HG02938 (cell line): ENCODE measurements at regions not wholly inside any gene's neighbourhood (a gene's known extent, or its start where the extent isn't known, plus 50 kb on each side); places are given as distances from the start of the nearest gene placed in this dataset.

Source experiments
- ATAC-seq: cut with Tn5 transposase; IDR thresholded peaks from one replicate; pipeline ENCODE4 v1.9.1; 2021; ENCODE audit warnings: mild to moderate bottlenecking, moderate library complexity; ENCODE audit not compliant: unreplicated experiment

DNA sequence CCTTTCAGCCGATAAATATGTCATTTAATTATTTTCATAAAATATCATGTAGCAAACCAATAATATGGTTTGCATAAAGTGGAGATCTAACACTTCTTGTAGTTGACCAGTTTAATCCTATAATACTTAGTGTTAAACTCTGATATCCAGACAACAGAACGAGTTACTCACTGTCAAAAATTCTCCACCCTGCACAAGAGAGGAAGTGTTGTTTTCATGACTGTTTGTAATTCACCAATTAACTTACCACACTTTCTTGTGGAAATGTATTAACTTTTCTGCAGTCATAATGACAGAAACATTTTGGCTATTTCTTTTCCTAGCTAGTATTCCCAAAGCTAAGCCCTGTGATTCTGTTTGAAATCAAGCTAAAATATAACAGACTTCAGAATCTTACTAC is 555.3 kb upstream of the FTMT start:
- ATAC-seq, result no peak

DNA sequence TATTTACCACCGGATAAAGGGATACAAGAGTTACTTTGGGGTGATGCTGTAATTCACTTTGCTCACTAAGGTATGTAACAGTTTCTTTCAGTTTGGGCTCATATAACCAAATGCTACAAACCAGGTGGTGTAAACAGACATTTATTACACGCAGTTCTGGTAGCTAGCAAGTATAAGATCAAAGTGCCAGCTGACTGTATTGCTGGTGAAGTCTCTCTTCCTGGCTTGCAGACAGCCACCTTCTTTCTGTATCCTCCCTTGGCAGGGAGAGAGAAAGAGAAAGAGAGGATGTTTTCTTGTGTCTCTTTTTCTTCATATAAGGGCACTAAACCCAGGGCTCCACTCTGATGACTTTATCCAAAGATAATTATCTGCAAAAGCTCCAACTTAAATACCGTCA is 552.5 kb upstream of the FTMT start:
- ATAC-seq, result no peak

DNA sequence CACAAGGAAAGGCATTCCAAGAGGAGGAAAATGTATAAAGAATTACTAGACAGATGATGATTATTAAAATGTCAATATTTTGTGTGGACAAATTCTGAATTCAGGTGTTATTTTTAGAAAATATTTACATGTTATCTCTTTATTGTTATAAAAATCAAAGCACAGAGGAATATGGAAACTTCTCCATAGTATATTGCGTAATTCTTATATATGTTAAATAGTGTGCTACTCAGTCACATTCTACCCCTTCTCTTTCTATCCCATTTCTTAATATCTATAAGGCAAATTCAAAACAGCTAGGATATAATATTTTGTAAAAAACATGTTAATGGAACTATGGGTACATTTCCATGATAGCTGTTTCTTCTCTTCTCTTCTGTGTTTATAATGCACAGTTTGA is 546.8 kb upstream of the FTMT start:
- ATAC-seq, result no peak

DNA sequence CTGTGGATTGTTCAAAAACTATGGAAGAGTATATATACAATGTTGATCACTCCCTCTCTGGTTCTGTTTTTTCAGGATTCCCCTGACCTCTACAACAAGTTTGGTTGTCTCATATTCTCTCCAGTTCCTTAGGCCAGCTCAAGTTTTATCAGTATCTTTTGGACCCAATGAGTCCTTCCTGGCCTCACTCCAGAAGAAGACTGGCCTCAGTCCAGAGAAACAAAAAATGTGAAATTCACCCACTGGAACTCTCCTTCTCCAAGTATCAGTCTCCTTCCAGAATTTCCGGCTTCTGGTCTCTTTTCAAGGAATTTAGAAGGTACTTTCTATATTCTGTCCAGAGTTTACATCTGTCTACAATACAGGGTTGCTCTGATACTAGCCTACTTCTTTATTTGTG is 537.8 kb upstream of the FTMT start:
- no peak for ATAC-seq

DNA sequence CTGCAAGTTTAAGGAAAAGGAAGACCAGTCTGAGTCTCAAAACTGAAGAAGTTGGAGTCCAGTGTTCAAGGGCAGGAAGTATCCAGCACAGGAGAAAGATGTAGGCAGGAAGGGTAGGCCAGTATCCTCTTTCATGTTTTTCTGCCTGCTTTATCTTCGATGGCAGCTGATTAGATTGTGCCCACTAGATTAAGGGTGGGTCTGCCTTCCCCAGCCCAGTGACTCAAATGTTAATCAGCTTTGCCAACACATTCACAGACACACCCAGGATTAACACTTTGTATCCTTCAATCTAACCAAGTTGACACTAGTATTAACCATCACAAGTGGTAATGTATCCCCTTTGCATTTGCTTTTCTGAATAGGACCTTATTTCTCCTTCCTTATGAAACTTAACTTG is 535.9 kb upstream of the FTMT start:
- ATAC-seq, result no peak

DNA sequence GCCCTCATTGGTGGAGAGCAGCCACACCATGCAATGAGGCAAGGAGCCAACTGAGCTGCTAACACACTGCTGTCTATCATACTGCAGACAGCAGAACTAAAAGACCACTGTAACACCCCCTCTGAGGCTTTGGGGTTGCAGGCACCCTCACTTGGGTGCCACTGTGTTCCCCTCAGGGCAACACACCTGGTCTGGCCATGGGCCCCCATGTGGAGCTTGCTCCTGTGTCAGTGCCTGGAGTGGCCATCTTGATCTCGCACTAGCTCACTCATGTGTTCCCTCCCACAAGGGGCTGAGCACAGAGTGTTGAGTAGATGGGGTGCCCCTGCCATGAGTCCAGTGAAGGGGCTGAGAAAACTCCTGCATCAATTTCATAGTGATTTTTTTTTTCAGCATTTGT is 532.4 kb upstream of the FTMT start:
- ATAC-seq, result no peak

DNA sequence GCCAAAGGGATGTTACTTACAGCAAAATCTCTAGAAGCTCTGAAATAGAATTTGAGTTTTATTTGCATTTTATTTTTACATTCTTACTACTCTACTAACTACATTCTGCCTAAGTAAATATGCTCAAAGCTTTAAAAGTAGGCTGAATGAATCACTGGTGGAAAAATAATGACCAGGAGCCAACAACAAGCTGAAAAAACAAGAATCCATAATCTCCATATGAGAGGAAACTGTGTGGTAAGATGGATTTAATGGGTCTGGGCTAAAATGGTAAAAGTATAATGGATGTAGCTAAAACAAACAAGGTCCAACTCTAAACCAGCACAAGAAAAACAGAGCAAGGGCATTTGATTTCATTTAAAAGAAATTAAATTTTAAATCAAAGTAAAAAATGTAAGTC is 525.8 kb upstream of the FTMT start:
- ATAC-seq, result no peak

DNA sequence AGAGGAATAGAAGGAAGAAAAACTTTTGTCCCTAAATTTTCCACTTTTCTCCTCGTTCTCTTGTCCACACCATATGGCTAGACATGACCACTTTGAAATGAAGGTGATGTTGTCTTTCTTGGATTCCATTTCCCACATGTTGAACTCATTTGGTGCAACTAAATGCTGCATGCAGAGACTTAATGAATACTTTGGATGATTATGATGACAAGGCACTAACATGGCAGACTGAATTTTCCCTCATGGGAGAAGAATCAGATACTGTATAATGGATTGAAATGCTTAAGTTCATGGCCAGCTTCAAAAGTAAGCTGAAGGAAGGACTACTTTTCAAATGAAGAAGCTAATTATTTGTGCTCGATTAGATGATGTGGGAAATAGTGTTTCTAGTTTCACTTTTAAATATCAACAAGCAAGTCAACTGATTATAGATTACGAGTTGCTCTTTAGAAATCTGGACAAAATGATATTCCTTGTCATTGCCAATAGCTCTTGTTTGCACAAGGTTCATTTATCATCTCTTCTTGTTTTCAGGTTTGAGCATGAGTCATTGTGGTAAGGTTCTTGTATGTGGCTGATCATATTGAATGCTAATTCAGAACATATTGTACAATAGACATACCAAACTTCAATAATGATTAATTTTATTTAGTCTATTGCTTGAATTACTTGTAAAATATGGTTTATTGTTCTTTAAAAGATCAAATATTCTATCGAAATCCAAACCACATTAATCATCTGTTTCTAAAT is 501.3 kb upstream of the FTMT start:
- ATAC-seq, result no peak

DNA sequence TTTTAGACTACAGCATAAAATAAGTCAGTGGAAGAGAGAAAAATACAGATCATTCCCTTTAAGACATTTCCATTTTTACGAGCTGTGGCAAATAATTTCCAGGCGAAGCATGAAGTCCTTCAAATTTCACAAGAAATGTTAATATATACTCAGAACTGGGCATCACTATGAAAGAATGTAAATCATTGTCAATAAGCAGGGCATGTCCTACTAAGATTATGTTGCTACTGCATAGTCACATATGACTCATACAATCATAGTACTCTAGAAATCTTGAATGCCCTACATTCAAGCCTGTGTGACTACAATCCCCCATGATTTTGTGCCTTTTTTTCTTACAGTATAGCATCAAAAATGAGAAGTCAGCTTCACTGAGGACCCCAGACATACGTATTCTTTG is 485.2 kb upstream of the FTMT start:
- ATAC-seq, result no peak

DNA sequence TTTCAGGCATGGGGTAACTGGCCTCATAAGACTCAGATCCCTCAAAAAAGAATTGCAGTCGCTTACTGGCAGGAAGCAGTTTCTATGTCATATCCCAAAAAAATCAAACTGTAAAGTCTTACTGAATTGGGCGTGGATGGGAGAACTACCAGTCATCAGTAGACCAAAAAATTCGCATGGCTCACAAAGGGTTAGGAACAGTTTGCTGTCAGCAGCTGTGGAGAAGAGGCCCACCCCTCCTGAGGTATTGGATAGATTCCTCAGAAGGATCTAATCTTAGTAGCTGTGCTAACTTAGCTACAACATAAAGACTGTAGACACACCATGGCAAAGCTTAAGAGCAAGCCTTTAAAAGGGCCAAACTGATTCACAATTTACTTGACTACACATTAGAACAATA is 478.3 kb upstream of the FTMT start:
- ATAC-seq, result no peak

DNA sequence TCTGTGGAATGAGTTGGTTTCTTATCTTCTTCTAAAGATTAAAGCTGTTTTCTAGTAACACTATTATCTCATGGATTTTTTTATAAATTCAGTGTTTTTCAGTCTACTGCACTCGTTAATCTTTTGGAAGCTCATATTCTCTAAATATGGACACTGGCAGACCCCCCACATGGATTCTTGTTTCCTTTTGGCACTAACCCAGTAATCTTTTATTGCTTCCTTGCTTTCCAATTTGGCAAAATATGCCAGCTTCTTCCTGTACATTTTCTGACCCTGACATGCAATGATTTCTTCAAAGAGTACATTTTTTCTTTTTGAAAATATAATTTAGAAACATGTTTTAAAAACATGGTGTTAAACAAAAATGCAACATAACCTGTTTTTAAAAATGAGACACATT is 474.2 kb upstream of the FTMT start:
- ATAC-seq, result no peak

DNA sequence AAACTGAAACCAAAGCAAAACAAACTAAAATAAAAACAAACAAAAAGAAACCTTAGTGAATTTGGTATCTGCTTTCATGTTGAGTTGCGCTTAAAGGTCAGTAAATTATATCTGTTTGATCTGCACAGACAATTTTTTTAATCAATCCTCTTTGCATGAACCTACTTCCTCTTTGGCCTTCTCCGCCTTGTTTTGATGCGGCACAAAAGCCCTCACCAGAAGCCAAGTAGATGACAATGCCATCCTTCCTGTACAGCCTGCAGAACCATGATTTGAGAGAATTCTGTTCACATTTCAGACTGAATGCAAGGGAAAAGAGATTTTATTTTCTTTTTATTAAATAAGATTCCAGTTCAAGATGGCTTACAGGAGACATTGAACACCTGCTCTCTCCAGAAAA is 473.6 kb upstream of the FTMT start:
- ATAC-seq, result no peak

DNA sequence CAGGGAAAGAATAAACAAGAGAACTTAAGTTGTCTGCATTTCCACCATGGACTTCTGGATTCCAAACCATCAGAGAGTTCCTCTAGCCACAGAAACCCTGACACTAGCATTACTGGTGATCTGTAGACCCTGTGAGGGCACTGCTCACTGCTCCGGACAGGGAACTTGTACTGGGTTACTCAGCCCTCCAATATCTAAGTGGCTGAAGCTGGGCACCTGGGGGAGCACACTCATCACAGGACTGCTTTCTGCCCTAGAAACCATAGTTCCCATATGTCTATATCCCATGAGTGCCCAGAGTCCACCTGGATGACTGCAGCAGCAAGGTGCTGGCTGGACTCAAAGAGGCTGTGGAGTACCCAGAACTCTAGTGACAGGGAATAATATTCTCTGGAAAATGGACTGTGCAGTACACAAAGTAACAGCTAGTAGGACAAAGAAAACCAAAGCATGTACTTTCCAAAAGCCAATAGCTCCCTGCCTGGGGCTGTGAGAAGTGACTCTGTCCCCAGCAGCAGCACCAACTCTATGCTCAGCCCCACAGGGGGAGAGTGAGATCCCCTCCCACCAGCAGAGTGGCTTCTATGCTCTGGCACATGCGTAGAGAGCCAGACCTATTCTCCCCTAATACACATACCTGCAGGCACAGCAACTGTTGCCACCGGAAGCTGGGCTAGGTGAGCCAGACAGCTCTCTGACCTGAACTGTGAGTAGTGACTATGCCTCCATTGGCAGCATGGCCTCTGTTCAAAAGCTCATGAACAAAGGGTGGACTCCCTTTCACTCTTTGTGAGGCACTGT is 472.9 kb upstream of the FTMT start:
- no peak for ATAC-seq

DNA sequence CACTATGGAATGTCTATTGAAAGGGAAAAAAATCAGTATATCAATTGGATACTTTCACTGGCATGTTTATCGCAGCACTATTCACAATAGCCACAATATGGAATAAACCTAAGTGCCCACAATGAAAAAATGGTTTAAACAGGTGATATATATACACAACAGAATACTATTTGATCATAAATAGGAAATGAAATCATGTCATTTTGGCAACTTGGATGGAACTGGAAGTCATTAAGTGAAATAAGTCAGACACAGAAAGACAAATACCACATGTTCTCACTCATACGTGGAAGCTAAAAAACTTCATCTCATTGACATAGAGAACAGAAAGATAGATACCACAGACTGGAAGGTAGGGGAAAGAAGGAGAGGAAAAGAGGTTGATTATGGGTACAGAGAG is 471.6 kb upstream of the FTMT start:
- ATAC-seq, result no peak

DNA sequence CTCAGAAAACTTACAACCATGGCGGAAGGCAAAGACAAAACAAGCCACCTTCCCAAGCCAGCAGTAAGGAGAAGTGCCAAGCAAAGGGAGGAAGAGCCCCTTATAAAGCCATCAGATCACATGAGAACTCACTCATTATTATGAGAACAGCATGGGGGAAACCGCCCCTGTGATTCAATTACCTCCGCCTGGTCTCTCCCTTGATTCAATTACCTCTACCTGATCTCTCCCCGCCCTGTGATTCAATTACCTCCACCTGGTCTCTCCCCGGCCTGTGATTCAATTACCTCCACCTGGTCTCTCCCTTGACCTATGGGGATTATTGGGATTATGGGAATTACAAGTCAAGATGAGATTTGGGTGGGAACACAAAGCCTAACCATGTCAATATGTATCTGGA is 467.3 kb upstream of the FTMT start:
- no peak for ATAC-seq

DNA sequence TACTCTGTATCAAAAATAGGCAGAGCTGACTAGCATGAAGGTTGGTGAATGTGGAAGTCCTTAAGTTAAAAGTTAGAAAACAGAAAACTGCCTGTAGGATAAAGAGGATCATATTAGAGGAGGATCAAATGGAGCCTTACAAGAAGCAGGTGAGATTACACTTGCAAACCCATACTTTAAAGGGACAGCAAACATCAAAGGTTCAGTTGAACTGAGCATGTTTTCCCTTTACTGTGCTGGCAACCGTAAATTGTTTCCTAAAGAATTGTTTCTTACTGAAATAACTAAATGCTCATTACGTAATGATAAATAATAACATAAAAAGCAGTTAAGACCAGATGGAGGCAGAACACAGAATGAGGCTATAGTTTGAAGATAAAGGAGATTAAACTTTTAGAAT is 465.3 kb upstream of the FTMT start:
- no peak for ATAC-seq

DNA sequence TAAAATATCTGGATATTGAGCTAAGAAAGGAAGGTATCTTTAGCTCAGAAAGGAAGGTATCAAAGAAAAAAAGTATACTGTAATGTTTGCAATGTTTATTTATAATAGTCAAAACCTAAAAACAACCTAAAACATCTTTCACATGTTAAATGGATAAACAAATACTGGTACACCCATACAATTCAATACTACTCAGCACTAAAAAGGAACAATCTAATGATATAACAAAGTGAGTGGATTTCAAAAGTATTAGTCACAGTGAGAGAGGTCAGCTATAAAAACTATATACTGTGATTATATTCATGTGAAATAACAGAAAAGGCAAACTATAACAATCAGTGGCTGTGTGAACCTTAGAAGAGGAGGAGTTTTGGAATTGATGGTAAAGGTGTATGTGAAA is 455.0 kb upstream of the FTMT start:
- ATAC-seq, result no peak

DNA sequence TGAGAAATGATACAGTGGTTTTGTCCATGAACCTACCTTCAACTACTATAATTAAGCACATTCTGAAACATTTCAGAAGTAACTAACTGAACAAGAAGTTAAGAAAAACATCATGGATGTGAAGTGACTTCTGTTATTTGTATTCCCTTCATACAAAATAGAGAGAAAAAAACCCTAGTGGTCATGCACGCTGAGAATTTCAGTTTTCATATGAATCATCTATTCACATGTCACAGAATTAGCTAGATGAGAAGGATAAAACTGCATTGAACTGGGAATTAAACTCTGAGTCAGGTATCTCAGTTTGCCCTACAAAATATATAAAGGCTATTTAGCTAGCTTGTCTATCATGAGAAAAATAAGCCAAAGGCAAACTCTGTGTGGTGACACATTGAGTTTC is 451.8 kb upstream of the FTMT start:
- ATAC-seq, result peak; percentile 79

DNA sequence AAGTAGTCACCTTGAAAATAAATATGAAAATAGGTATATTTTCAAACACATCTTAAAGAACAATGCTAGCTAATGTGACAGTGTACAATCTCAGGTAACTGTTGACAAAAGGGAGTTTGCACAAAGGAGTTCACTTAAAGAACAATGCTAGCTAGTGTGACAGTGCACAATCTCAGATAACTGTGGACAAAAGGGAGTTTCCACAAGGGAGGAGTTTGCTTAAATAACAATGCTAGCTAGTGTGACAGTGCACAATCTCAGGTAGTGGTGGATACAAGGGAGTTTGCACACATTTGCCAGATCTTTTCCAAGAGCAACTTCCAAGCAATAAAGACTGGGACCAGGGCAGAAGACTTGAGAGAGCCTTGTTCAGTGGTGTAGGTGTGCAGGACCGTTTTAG is 442.9 kb upstream of the FTMT start:
- ATAC-seq, result no peak

DNA sequence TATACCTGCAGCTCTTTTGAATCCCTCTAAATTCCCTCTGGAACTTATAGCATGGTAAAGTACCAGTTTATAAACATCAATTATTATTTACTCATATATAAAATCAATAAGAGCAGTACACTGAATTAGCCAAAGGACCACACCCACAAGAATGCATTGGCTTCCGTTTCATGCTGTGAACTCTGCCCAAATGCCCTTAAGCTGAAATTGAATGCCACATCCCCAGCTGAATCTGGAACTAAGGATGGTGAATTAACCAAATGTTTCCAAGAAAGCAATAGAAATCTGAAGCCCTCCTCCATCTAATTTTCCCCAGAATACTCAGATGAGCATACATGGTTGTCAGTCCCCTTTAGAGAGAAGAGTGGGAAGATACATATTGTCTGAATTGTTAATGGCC is 436.4 kb upstream of the FTMT start:
- ATAC-seq, result no peak

DNA sequence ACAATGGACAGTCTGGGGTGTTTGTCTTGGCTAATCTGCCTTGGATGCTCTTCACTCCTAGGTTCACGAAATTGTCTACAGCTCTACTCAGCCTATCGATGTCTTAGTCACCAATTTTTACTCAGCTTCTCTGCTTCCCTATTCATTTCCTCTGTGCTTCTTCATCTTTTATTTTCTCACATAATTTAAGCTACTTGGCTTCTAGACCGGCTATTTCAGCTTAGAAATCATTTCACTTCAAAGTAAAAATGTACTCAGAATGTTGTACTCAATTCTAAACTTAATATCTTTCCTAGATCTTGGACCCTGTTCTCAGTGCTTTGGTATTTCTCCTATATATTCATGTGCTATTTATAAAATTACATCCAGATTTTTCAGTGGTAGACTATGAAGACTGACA is 430.0 kb upstream of the FTMT start:
- ATAC-seq, result no peak

DNA sequence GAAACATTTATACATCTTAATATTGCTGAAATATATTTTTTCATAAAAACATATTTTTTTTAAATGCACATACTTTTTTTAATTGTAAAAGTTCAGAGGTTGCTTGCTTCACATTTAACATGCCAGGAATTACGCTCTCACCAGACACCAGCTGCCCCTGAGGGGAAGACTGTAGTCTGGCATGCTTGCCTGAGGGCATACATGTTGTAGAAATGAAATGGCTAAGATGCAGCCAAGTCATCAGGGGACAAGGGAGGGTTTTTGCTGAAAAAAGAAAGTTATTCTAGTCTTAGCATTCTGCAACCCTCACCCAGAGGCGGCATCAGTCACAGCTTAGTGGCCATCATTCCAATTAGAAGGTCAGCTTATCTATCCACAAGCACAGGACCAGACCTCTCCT is 426.7 kb upstream of the FTMT start:
- ATAC-seq, result no peak

DNA sequence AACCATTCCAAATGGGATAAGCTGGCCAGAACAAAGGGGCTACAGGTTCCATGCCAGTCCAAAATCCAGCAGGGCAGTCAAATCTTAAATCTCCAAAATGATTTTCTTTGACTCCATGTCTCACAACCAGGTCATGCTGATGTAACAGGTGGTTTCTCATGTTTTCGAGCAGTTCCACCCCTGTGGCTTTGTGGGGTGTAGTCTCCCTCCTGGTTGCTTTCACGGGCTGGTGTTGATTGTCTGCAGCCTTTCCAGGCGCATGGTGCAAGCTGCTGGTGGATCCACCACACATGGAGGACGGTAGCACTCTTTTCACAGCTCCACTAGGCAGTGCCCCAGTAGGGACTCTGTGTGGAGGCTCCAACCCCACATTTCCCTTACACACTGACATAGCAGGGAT is 425.5 kb upstream of the FTMT start:
- ATAC-seq, result no peak
